Heart left ventricle (tissue), 16 donors: ENCODE measurements at regions not wholly inside any gene's neighbourhood (a gene's known extent, or its start where the extent isn't known, plus 50 kb on each side); places are given as distances from the start of the nearest gene placed in this dataset.

Source experiments
- ATAC-seq, 4 donors: fragments of 200-7000 bp; cut with Tn5 transposase; one replicate each; pipeline ENCODE4 v1.9.1; 2020 to 2022; ENCODE audit warnings: moderate library complexity in 4 of 4, mild to moderate bottlenecking in 3 of 4, moderate number of reproducible peaks in 1 of 4
- DNase-seq, 5 donors: peaks; one replicate each; pipeline ENCODE4 v3.0.0-alpha.2; 2020
- H3K27ac ChIP-seq, 12 donors: fragments of 200-600 bp; sonication (generic) in 4 of 12; one replicate each; pipeline versions ENCODE4 v1.5.0 to v1.8.0; 2016 to 2022; ENCODE audit warnings: mild to moderate bottlenecking in 2 of 12
- H3K27me3 ChIP-seq, 9 donors: fragments of 200-600 bp; sonication (generic) in 2 of 9; one replicate each; pipeline versions ENCODE4 v1.5.1 to v1.8.0; 2016 to 2022; ENCODE audit warnings: mild to moderate bottlenecking in 3 of 9
- H3K36me3 ChIP-seq, 9 donors: fragments of 200-600 bp; sonication (generic) in 2 of 9; one replicate each; pipeline versions ENCODE4 v1.5.0 to v1.8.0; 2018 to 2022; ENCODE audit warnings: mild to moderate bottlenecking in 2 of 9
- H3K4me1 ChIP-seq, 12 donors: fragments of 200-600 bp; sonication (generic) in 4 of 12; one replicate each; pipeline versions ENCODE4 v1.5.0 to v1.8.0; 2016 to 2022; ENCODE audit warnings: mild to moderate bottlenecking in 3 of 12
- H3K4me3 ChIP-seq, 12 donors: fragments of 200-600 bp; sonication (generic) in 4 of 12; one replicate each; pipeline versions ENCODE4 v1.5.0 to v1.8.0; 2017 to 2022; ENCODE audit warnings: mild to moderate bottlenecking in 9 of 12, moderate library complexity in 4 of 12
- H3K9me3 ChIP-seq, 12 donors: fragments of 200-600 bp; sonication (generic) in 4 of 12; one replicate each; pipeline versions ENCODE4 v1.5.0 to v1.8.0; 2016 to 2022; ENCODE audit warnings: mild to moderate bottlenecking in 1 of 12
- CTCF ChIP-seq, 12 donors: fragments of 200-600 bp; sonication (generic) in 4 of 12; IDR thresholded peaks; one replicate each; pipeline versions ENCODE4 v1.5.0 to v1.8.0; 2018 to 2022; ENCODE audit warnings: antibody characterized with exemption in 12 of 12, mild to moderate bottlenecking in 5 of 12
- POLR2A ChIP-seq, 2 donors: fragments of 450-650 bp; IDR thresholded peaks; one replicate each; pipeline ENCODE4 v1.6.1; 2017; ENCODE audit warnings: antibody characterized with exemption in 2 of 2, mild to moderate bottlenecking in 2 of 2, moderate library complexity in 2 of 2
- whole genome bisulfite sequencing, 4 donors: extraction: QIAGEN DNeasy Blood & Tissue Kit in 2 of 4; methylation state at CpG; one replicate each; pipeline versions ENCODE4 v1.1.5 to v1.1.7; 2013 to 2018; 5-methylcytosine and 5-hydroxymethylcytosine counted together
- intact Hi-C, 10 donors: fragments of 100-400 bp; cut with DNase I; formaldehyde crosslinking; loops; one replicate each; pipeline versions ENCODE4 v1.11.1 to v1.14.2; 2022
- donor health status: ischemic (EF 13 %, LVEDD 7.1; RV severe dilation, severe dysfunction).
- donor health status: healthy with polysubstance abuse.
- donor health status: DM: no; HTN: yes; CAD: no.
- donor health status: DM: no; HTN: no; CAD: no.
- donor health status: ischemic (EF 25% LVEDD 6.9; RV normal size, moderate dysfunction).
- donor health status: ischemic (EF 25% LVEDD 5.7; RV mildly dilated, moderate dysfunction).
- donor health status: healthy.
- donor health status: DM: yes; HTN: yes; CAD: no.
- donor health status: ischemic (EF 35%, LVEDD 5.7; RV mildly dilated, moderate dysfunction).
- donor health status: nonischemic (EF 11% LVEDD 7.7; RV severe dilation, severe dysfunction).
- donor health status: DM: yes; HTN: yes; CAD: no.
- donor health status: PGD.
- donor health status: ischemic (EF 29% LVEDD 5.4; RV normal size, mild dysfunction).
- donor health status: nonischemic (EF 23%, LVEDD 6.1; RV moderate dilation, normal function).

DNA sequence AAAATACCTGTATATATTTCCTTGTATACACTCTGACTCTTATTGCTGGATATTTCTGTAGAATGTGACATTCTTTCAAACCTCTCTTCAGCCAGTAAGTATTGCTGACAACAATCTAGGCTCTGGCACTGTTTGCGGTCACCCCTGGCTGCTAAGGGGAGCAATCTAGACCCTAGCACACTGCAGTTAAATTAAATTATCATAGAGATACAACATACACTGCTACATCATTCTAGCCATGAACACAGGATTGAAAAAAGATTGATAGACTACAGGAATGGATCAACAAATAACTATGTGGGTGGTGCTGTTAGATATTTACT lies 108.7 kb upstream of the MEIS2 start:
- no peak overlapping the region for H3K27ac ChIP-seq
- H3K4me1 ChIP-seq: no peaks in the 10 kb centered on the region
- intact Hi-C loops: no loop called here
- no peaks in the 10 kb centered on the region for H3K27me3 ChIP-seq
- H3K36me3 ChIP-seq: no peaks in the 10 kb centered on the region
- peaks cover 0 to 2% (median 0%) of the 10 kb centered on the region in 12 donors for H3K9me3 ChIP-seq
- no peak for DNase-seq
- no peak overlapping the region for H3K4me3 ChIP-seq
- TF ChIP-seq CTCF (IDR thresholded peaks at IDR 0.05) (no peak), POLR2A (IDR thresholded peaks at IDR 0.05) (no peak)
- ATAC-seq: no peak
- 86 to 96% (median 91%) methylated on average over 1 of the region's 1 CpG for WGBS, 4 donors

GRCh38 chr15:37217567-37217966 lies 117.2 kb upstream of the MEIS2 start:
- no peak for DNase-seq
- H3K4me3 ChIP-seq: no peak overlapping the region
- intact Hi-C loops: loop anchor here in 1 of 10 donors (10.0 kb wide), 1 partner anchor 63 kb away; no protein-coding TSS in a partner anchor
- no peak overlapping the region for H3K27ac ChIP-seq
- H3K36me3 ChIP-seq: no peaks in the 10 kb centered on the region
- H3K4me1 ChIP-seq: no peaks in the 10 kb centered on the region
- H3K9me3 ChIP-seq: peaks cover 0 to 8% (median 0%) of the 10 kb centered on the region in 12 donors
- H3K27me3 ChIP-seq: no peaks in the 10 kb centered on the region
- no peak for TF ChIP-seq POLR2A (IDR thresholded peaks at IDR 0.05)
- TF ChIP-seq CTCF (IDR thresholded peaks at IDR 0.05): no peak
- 68 to 87% (median 77%) methylated on average over 1 of the region's 1 CpG for WGBS, 4 donors
- ATAC-seq: no peak

GRCh38 chr15:37218351-37218916 lies 118.1 kb upstream of the MEIS2 start:
- intact Hi-C loops: loop anchor here in 1 of 10 donors (10.0 kb wide), 1 partner anchor 64 kb away; no protein-coding TSS in a partner anchor
- Histone ChIP-seq H3K27me3 (no peaks in the 10 kb centered on the region), H3K4me3 (no peak overlapping the region), H3K36me3 (no peaks in the 10 kb centered on the region), H3K4me1 (no peaks in the 10 kb centered on the region), H3K27ac (no peak overlapping the region), H3K9me3 (peaks cover 0 to 8% (median 0%) of the 10 kb centered on the region in 12 donors)
- DNase-seq (no peak), ATAC-seq (no peak)
- TF ChIP-seq CTCF (IDR thresholded peaks at IDR 0.05): no peak
- TF ChIP-seq POLR2A (IDR thresholded peaks at IDR 0.05): no peak
- 72 to 84% (median 81%) methylated on average over 4 of the region's 4 CpGs for WGBS, 4 donors

DNA sequence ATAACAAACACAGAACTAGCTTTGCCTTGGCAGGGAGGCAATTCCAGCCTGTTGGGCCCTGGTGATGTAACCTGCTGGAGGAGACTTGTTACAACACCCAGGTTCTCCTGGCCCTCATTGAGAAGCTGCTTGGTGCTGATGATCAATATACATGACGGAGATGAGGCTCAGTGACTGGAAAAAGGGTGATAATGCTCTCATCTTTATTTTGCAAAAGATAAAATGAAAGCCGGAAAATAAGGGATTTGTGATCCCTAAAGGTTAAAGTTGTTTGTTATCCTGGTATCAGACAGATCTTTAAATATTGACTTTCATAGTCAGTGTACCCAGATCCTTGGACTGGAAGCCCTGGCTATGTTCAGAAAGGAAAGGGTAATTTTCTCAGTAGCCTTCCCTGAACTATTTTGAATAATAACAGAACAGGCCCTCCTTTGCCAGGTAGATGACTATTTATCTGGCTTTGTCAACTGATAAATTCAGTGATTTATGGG lies 118.9 kb upstream of the MEIS2 start:
- 77 to 86% (median 84%) methylated on average over 2 of the region's 2 CpGs for WGBS, 4 donors
- DNase-seq: no peak
- Histone ChIP-seq H3K27ac (no peak overlapping the region), H3K4me1 (no peaks in the 10 kb centered on the region), H3K9me3 (peaks cover 0 to 7% (median 0%) of the 10 kb centered on the region in 12 donors), H3K27me3 (no peaks in the 10 kb centered on the region), H3K36me3 (no peaks in the 10 kb centered on the region), H3K4me3 (no peak overlapping the region)
- intact Hi-C loops: loop anchor here in 1 of 10 donors (10.0 kb wide), 1 partner anchor 64 kb away; no protein-coding TSS in a partner anchor
- no peak for ATAC-seq
- no peak for TF ChIP-seq POLR2A (IDR thresholded peaks at IDR 0.05)
- no peak for TF ChIP-seq CTCF (IDR thresholded peaks at IDR 0.05)
